ENCODE measurements at regions not wholly inside any gene's neighbourhood (a gene's known extent, or its start where the extent isn't known, plus 50 kb on each side); places are given as distances from the start of the nearest gene placed in this dataset.

GRCh38 chr2:109715313-109715805 lies 78.7 kb upstream of the RGPD5 start:
- TF ChIP-seq CTCF (IDR thresholded peaks at IDR 0.05 in 8 of 11, conservative IDR thresholded peaks at IDR 0.05 in 3 of 11): peak in 8 of 11 experiments; percentile 32 to 57 (median 44)
- no peak for TF ChIP-seq POLR2A (IDR thresholded peaks at IDR 0.05)
- TF ChIP-seq POLR2AphosphoS5 (IDR thresholded peaks at IDR 0.05): no peak
